Kasumi-1 (cell line): ENCODE measurements at regions not wholly inside any gene's neighbourhood (a gene's known extent, or its start where the extent isn't known, plus 50 kb on each side); places are given as distances from the start of the nearest gene placed in this dataset.

ENCODE experiments used
- DNase-seq, 2 experiments: peaks; one replicate each; lab custom pipeline; 2025; lab: John Stamatoyannopoulos, UW

DNA sequence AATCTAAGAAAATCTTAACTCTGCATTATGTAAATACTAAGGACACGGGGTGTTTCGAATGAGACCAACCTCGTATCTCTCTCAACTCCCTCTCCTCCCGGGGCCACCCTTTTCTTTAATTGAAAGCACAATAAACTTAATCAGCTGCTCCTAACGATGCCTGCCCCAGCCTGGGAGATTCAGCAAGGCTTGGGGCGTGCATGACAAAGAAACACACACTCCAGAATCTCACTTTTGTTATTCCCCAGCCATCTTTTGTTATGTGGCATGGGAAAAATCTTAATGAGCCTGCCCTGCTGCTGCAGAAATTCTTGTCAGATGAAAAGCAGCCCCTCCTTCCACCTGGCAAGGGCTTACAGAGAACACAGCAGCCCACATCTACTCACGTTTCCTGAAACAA lies 117.4 kb downstream of the TTLL2 start:
- no peak for DNase-seq

DNA sequence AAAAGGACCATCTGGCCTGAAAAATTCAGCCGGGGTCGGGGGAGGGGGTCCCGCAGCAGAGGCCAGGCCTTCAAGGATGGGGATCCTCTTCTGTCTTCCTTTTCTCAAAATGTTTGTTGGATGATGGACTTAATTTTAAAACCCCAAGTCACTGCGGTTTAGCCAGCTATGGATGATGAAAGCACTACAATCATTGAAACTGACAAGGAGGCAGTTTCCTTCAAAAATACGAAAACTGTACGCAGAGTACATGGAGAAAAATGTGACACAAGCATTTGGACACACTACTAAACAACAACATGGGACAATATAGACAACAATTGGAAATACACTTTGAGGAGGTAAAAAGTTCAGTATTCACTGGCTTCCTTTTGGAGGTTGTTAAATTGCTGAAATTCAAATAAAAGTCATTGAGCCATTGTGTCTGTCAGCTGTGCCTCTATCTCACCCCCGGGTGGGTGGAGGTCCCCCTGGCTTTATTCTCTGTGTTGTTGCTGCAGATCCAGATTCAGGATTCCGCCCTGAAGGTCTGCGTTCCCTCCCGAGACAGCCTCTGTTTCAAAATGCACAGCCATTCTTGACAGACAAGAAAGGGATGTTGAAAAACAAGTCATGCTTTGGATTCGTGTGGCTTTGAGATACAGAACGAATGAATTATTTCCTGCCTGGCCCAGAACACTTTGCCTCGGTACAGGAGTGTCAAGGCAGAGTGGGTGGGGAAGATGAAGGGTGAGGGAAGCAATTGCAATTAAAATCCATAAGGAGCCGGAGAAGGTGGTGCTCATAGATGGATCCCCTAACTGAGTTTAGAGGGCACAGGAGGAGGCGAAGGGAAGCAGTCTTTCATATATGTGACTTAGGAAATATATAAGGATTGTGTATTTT lies 118.2 kb downstream of the TTLL2 start:
- DNase-seq: no peak

DNA sequence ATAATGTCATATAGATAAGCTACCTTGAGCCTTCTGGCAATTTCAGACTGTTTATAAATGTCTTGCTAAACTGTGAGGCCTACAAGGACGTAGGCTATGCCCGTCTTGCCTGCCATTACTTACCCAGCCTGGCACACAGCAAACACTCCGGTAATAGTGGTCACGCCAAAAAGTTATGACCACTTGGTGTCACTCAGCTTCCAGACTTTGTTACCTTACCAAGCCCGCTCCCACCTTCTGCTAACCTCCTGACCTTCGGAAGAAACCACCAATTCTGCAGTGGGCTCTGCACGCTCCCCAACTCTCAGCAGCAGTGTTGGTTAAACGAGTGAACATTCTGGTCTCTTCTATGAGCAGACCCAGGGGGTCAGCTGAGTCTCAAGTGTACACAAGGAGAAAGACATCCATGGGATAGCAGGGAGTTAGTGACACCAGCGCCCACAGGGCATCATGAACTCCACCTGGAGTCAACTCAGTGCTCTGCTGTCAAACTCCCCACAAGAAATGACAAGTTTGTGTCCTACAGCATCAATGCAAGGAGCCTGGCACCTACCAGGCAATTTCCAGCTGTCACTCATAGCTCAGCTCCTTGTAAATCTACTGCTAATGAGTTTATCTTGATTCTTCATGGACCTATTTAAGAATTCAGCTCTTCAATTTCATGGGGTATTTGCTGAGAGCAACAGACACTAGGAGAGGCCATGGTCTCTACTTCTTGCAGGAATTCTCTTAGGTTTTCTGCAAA lies 119.9 kb downstream of the TTLL2 start:
- no peak for DNase-seq

DNA sequence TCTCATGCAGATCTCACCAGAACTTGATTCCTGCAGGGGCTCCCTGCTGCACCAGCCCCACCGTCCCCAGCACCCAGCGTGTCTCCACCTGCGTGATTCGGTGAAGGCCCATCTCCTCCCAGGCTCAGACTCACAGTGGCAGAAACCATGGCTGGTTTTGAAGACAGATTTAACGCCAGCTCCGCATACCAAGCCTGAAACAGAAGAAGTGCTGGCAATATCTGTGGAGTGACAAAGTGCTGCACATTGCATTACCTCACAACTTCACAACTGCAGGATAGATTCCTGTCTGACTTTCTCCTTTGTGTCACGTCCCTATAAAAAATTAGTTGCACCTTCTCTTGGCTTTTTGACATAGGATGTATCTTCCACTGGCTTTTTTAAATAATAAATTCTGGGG lies 120.7 kb downstream of the TTLL2 start:
- no peak for DNase-seq

DNA sequence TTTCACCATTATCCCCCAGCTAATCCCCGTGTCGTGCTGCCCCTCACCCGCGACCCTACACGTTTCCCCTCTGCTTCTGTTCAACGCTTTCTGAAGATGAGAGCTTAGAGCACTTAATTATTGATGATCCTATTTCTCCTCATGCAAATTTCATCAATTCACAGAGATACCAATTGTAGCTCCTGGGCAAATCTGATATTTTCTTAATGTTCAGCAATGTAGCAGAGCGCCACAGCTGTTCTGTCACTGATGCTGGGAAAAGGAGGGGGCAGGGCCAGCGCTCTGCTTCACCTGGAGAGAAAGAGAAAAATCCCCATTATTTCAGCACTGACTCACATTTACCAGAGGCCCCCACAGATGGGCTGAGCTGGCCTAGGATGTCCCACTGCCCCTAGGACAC lies 121.2 kb downstream of the TTLL2 start:
- DNase-seq: no peak

DNA sequence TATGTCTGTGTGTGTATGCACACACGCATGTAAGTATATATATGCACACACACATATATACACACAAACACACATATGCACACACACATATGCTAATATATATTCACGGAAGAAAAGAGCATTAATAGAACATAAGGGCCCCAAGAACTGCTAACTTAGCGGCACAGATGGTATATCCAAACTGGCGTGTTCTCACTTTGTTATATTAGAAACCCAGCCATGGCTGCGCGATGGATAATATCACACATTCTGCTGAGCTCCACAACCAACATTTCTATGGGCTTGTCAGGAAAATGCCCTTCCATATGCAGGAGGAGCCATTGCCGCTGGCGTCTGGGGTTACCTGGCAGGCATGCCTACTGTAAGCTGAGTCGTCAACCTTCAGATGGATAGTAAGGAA lies 122.1 kb downstream of the TTLL2 start:
- no peak for DNase-seq

DNA sequence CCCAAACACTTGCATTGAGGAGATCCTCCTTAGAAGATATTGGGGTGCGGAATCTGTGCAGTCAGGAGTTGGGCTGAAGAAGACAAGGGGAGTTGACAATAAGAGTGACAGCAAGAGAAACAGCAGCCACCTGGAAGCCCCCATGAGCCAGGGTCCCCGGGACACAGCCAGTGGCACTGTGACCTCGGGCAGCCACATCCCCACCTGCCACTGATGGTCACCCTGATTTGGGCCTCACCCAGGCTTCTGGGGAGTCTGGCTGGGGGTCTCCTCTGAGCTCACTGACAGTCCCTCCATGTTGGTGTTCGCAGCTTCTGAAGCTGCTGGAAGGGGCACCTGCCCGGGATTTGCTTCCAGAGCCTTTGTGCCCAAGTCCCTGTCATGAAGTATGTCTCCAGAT lies 123.5 kb downstream of the TTLL2 start:
- DNase-seq: no peak

DNA sequence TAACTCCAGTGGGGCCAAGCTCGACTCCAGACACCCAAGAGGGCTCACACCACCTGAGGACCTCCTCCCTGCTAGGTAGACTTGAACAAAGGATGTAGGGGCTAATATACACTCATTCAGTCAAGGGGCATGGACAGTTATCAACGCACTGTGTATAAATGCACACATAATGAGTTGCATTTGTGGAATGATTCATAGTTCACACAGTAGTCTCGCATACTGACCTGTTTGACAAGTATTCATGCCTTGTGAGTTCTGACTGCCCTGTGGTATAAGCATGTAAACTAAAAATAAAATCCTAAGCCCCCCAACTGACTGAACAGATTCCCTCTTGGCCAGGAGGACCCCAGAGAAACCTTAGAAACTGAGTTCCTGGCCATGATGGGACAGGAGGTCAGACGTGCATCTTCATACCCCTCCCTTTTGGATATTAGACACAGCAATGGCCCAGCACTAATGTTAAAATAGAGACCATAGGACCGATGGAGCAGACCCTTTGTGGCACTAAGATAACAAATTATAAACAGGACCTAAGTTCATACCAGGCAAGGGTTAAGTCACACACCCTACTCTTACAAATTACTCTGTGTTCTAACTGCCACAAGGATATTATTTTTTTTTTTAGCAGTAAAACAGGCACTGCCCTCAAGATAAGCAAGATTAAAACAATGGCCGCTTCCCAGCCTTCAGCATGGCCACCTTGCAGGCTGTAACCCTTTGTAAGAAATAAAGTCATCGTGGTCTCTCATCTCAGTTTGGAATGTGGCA lies 124.4 kb downstream of the TTLL2 start:
- DNase-seq: no peak

DNA sequence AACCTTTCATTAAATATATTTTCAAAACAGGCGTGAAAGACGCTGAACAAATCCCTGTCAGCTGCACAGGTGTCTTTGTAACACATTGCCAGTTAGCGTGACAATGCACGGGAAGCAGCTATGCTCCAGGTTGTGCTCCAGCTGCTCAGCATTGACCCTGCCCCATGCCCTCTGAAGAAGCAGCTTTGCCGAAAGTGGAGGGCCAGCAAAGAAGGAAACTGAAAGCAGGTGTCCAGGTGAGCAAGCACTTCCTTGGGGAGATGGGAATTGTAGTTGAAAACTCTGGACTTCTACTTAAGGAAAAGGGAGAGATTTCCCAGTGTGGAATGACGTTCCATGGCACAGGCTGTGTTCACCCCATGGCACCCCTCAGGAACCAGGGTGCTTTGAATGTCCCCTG lies 125.7 kb downstream of the TTLL2 start:
- DNase-seq: no peak

DNA sequence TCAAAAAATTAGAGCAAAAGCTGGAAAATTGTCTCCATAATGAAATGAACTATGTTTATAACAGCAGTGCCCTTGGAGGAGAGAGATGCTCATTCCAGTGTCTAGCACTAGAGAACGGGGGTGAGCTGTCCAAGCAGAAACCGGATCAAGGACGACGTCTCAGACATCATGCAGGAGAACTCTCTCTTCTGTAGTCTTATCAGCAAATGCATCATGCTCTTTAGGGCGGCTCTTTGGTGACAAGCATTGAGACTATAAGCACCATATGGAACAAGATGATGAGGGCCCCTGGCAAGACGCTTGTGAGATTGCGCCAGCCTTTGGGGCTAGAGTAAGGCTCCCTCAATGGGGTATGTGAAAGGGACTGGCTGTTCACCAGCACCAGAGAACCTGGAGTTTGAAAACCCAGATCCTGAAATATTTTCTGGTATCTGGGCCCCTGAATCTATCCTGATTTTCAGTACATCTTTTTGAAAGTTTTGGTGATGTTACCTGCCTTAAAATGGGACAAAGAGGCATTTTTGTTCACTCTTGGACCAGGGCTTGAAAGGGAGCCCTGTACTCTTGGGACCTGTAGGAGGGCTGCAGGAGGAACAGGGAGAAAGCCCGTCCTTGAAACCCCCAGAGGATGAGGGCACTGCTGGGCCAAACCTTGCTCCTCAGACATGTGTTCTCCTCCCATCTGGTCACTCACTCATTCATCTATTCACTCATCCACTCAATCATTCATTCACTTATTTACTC lies 127.6 kb downstream of the TTLL2 start:
- no peak for DNase-seq

DNA sequence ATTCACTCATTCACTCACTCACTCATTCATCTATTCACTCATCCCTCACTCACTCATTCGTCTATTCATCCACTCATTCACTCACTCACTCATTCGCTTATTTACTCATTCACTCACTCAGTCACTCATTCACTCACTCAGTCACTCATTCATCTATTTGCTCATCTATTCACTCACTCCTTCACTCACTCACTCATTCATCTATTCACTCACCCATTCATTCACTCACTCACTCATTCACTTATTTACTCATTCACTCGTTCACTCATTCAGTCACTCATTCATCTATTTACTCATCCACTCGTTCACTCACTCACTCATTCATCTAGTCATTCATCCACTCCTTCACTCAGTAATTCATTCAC lies 128.2 kb downstream of the TTLL2 start:
- no peak for DNase-seq

DNA sequence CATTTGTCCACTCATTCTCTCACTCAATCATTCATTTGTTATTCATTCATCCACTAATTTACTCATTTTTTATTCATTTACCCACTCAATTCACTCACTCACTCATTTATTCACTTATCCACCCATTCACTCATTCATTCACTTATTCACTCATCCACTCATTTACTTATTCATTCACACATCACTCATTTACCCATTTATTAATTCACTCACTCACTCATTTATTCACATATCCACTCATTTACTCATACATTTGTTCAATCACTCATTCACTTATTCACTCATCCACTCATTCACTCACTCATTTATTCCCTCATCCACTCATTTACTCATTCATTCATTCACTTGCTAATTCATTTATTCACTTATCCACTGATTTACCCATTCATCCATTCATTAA lies 129.1 kb downstream of the TTLL2 start:
- DNase-seq: no peak

DNA sequence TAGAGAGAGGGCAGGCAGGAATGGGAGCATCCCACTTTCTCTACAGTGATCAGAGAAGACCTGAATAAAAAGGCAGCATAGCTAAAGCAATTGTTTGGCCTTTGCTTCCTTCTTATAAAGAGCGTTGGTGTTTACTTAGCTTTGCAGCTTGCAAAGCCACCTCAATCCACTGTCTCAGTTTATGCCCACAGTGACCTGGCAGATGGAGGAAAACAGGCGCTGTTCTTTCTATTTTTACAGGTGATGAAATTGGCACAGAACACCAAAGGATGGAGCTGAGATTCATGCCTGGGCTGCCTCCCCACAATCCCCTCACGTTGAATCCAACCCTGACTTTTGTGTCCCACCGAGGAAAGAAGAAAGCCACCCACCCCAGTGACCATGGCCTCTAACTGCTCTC lies 130.5 kb downstream of the TTLL2 start:
- no peak for DNase-seq

DNA sequence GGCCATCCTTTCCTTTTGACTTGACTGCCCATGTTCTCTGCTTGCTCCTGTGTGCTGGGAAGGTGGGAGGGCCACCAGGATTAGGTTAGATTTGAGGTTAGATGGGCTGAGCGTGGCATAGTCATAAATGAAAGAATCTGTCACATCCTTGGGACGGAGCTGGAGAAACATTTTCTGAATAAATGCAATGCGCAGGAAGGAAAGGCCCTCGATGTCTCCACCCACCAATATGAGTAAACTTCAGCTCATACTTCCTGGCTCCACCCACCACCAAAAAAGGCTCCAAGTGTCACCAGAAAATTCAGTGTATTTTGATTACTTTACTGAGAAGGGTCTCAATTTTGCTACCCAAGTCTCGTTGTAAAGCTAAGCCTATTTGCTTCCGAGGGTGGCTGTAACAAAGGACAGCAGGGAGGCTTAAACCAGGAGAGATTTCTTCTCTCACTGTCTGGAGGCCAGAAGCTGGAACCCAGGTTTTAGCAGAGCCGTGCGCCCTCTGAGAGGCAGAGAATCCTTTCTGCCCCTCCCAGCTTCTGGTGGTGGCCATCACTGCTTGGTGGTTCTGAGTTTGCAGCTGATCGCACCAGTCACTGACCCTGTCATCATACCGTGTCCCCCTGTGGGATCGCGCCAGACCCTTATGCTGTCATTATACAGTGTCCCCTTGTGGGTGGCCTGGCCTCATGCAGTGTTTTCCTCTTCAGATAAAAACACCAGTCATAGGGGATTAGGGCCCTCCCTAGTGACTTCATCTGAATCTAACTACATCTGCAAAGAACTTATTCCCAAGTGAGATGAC lies 137.8 kb downstream of the TTLL2 start:
- DNase-seq: no peak

DNA sequence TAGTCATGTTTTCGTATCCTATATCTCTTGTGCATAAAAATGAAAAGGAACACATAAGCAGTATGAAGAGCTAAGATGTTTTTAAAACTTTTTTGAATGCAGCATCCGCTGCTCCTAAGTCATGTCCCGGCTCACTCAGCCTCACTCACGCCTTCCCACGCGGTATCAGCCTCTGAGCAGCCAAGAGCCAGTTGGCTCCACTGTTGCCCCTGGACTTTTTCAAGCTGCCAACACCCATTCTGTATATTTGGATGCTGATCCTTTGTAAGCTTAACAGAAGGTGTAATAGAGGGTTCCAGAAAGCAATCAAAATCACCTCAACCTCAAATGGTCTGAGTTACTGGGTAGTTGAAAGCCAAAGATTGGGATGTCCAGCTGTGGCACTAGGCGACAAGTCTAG lies 139.3 kb downstream of the TTLL2 start:
- no peak for DNase-seq

DNA sequence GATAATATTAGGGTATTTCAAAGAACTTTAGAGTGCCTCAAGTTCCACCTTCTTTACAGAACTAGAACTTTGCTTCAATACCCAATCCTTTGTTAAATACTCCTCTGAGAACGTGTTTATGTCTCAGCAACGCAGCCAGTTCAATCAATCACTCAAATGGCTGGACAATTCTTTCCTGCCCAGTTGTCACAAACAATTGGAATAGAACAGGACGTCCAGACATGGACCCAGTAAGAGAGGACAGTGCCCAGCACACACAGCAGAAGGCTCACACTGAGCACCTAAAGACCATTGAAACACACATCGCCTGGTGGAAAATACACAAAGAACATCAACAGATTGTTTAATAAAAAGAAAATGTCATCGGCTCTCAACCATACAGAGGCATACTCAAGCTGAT lies 140.6 kb downstream of the TTLL2 start:
- DNase-seq: no peak

DNA sequence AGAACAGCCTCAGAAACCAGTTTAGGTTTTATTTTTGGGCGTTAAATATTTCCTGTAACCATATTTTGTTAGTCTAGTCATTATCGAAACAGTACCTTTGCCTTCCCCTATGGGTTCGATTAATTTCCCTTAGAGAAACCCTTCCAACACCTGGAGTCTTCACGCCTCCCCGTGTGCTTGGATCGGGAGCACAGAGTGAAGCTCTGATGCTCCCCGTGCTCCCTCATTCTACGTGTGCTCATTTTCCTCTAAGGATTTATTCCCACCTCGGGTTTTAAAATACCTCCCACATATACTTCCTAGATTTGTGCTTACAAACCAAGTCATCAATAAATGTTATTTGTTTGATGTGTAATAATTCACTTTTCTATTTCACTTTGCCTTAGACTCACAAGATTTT lies 142.4 kb downstream of the TTLL2 start:
- DNase-seq: no peak

DNA sequence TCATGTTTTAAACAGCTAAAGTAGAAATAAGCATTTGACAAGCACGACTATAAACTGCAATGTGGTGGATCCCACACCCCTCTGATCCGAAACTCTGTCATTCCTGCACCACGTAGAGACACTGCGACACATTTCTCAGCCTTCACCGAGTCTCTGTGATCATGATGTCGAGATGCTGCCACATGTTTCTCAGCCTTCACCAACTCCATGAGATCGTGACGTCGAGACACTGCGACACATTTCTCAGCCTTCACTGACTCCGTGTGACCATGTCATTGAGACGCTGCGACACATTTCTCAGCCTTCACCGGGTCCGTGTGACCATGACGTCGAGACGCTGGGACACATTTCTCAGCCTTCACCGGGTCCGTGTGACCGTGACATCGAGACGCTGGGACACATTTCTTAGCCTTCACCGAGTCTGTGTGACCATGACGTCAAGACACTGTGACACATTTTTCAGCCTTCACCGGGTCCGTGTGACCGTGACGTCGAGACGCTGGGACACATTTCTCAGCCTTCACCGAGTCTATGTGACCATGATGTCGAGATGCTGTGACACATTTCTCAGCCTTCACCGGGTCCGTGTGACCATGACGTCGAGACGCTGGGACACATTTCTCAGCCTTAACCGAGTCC lies 143.0 kb downstream of the TTLL2 start:
- no peak for DNase-seq

DNA sequence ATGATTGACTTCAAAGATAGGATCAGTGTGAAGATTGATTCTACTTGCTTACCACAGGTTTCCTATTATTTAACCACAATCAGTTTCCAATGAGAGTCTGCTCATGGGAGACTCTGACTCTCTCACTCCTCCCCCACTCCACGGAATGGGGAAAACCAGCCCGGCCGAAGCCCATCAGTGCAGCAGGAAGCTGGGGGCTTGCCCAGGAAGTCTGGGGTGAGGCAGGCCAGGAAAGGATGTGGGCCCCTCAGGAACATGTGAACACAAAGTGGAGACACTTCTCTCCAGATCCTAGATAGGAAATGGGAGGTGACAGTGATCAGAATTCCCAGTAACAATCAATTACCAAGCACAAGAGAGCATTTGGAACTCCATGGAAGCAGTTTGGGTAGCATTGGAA lies 144.2 kb downstream of the TTLL2 start:
- DNase-seq: no peak

DNA sequence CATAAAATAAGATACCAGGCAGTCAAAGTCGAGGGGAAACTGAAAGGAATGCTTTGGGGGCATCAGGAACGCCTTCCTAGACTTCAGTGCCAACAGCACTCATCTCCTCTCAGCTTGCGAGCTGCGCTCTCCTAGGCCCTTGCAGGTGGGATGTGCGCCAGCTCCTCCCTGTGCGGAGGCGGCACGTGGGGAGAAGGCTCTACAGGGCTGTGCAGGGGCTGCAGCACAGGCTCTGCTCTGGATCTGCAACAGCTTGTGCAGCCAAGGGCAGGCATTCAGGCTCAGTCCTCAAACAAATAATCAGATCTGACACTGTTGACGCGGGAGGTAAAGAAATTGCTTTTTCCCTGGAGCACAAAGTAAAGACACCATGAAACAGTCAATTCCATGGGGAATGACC lies 144.8 kb downstream of the TTLL2 start:
- no peak for DNase-seq
